ENCODE measurements at regions not wholly inside any gene's neighbourhood (a gene's known extent, or its start where the extent isn't known, plus 50 kb on each side); places are given as distances from the start of the nearest gene placed in this dataset.
"Not testable (repeated sequence)": the region's sequence is repeated elsewhere in the genome, so short reads cannot be mapped to it uniquely, and the experiment has no call there.

DNA sequence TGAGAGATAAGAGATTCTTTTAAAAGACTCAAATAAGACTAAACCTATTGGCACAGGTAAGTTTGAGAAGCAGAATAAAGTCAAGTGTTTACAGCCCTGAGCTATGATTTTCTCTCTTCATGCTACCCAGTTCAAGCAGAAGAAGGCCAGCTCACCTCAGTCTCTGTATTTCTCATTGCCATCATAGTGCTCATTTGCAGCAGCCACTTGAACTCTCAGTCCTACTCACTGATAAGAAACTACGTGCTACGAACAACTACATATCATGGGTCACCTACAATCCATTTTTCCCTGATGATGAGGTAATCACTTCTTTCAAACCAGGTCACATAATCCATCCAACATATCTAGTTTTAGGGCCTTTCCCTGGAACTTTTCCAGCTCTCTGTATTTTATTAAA lies 617.5 kb downstream of the JRKL start:
- Mint-ChIP-seq H3K27me3 (ENCODE audit: insufficient read depth) (no peaks in the 10 kb centered on the region), H3K36me3 (ENCODE audit: low read depth) (no peaks in the 10 kb centered on the region), H3K9me3 (peaks cover 19% of the 10 kb centered on the region)

DNA sequence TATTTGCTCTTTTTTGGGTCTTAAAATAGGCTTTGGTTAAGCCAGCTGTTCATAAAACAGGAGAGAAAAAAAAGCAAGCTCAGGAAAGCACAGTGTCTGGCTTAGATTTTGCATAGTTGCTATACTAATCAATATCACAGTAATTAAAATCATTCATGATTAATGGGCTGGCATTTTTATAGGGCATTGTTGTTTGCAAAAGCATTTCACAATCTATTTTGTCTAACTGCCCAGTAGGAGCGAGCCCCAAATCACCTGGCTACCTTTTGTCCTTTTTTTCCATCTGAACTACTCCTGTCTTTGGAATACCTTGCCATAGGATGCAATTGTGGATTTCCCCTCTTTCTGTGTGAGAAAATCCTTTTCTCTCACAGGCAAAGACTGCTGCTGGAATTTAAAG lies 619.8 kb downstream of the JRKL start:
- no peak overlapping the region for H3K4me3 Mint-ChIP-seq
- DNase-seq, result no peak
- H3K36me3 Mint-ChIP-seq (ENCODE audit: low read depth), result no peaks in the 10 kb centered on the region
- TF ChIP-seq, protein P1, sequence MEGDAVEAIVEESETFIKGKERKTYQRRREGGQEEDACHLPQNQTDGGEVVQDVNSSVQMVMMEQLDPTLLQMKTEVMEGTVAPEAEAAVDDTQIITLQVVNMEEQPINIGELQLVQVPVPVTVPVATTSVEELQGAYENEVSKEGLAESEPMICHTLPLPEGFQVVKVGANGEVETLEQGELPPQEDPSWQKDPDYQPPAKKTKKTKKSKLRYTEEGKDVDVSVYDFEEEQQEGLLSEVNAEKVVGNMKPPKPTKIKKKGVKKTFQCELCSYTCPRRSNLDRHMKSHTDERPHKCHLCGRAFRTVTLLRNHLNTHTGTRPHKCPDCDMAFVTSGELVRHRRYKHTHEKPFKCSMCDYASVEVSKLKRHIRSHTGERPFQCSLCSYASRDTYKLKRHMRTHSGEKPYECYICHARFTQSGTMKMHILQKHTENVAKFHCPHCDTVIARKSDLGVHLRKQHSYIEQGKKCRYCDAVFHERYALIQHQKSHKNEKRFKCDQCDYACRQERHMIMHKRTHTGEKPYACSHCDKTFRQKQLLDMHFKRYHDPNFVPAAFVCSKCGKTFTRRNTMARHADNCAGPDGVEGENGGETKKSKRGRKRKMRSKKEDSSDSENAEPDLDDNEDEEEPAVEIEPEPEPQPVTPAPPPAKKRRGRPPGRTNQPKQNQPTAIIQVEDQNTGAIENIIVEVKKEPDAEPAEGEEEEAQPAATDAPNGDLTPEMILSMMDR (IDR thresholded peaks at IDR 0.05), result no peak
- H3K4me1 Mint-ChIP-seq (ENCODE audit: low read depth), result no peaks in the 10 kb centered on the region
- H3K27ac Mint-ChIP-seq, result no peak overlapping the region
- no peaks in the 10 kb centered on the region for H3K27me3 Mint-ChIP-seq (ENCODE audit: insufficient read depth)
- peaks cover 17% of the 10 kb centered on the region; the same call in 1 of the 2 replicates for H3K9me3 Mint-ChIP-seq

More for the DNA sequence above, 617.5 kb downstream of the JRKL start:
- Mint-ChIP-seq H3K4me3 (no peak overlapping the region), H3K27ac (no peak overlapping the region), H3K4me1 (ENCODE audit: low read depth) (no peaks in the 10 kb centered on the region)
- DNase-seq, result no peak
- TF ChIP-seq, protein P1 (IDR thresholded peaks at IDR 0.05), result no peak

DNA sequence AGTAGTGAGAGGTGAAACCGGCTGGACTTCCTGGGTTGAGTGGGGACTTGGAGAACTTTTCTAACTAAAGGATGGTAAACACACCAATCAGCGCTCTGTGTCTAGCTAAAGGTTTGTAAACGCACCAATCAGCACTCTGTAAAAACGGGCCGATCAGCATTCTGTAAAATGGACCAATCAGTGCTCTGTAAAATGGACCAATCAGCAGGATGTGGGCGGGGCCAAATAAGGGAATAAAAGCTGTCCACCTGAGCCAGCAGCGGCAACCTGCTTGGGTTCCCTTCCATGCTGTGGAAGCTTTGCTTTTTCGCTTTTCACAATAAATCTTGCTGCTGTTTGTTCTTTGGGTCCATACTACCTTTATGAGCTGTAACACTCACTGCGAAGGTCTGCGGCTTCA lies 621.2 kb downstream of the JRKL start:
- not testable (repeated sequence) for H3K27ac Mint-ChIP-seq, H3K4me3 Mint-ChIP-seq

DNA sequence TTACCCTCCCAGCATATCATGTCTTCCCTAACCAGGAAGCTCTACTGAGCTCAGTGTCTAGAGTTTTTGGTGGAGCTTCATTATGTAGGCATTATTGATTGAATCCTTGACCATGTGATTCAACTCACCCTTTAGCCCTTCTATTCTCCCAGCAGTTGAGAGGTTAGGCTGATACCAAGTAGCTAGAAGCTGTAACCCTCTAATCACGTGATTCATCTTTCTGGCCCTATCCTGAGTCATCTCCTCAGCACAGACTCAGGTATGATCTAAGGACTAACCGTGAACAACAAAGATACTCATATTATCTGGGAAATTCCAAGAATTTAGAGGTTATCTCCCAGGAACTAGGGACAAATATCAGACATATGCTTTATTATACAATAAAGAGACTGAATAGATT lies 625.5 kb downstream of the JRKL start:
- TF ChIP-seq, protein P1 (IDR thresholded peaks at IDR 0.05), result no peak
- H3K9me3 Mint-ChIP-seq, result peaks cover 36% of the 10 kb centered on the region
- no peaks in the 10 kb centered on the region for H3K4me1 Mint-ChIP-seq (ENCODE audit: low read depth)

More for the DNA sequence above, 621.2 kb downstream of the JRKL start:
- not testable (repeated sequence) for H3K36me3 Mint-ChIP-seq (ENCODE audit: low read depth); DNase-seq; H3K27me3 Mint-ChIP-seq (ENCODE audit: insufficient read depth); H3K4me1 Mint-ChIP-seq (ENCODE audit: low read depth)
- H3K9me3 Mint-ChIP-seq, result peaks cover 28% of the 10 kb centered on the region

DNA sequence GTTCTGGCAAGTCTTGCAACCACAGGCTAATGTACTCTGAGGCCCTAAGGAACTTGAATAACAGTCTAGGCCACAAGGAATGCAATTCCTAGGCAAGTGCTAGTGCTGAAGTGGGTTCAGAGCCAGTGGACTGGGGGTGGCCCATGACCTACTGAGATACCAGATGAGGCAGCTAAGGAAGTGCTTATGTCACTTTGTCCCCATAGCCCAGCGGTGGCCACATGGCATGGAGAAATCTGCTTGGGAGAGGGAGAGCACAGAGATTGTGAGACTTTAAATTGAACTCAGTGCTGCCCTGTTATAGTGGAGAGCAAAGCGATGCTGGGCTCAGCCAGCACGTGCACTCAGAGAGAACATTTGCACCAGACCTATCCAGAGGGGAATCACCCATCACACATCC lies 629.5 kb downstream of the JRKL start:
- DNase-seq, result no peak
- no peaks in the 10 kb centered on the region for H3K27me3 Mint-ChIP-seq (ENCODE audit: insufficient read depth)
- no peaks in the 10 kb centered on the region for H3K36me3 Mint-ChIP-seq (ENCODE audit: low read depth)
- TF ChIP-seq, protein P1 (IDR thresholded peaks at IDR 0.05), result no peak
- no peaks in the 10 kb centered on the region for H3K4me1 Mint-ChIP-seq (ENCODE audit: low read depth)
- H3K4me3 Mint-ChIP-seq, result no peak overlapping the region
- no peak overlapping the region for H3K27ac Mint-ChIP-seq
- peaks cover 56% of the 10 kb centered on the region for H3K9me3 Mint-ChIP-seq

More for the DNA sequence above, 625.5 kb downstream of the JRKL start:
- no peak overlapping the region for H3K27ac Mint-ChIP-seq
- H3K4me3 Mint-ChIP-seq, result no peak overlapping the region
- no peaks in the 10 kb centered on the region for H3K36me3 Mint-ChIP-seq (ENCODE audit: low read depth)
- DNase-seq, result no peak
- no peaks in the 10 kb centered on the region for H3K27me3 Mint-ChIP-seq (ENCODE audit: insufficient read depth)

DNA sequence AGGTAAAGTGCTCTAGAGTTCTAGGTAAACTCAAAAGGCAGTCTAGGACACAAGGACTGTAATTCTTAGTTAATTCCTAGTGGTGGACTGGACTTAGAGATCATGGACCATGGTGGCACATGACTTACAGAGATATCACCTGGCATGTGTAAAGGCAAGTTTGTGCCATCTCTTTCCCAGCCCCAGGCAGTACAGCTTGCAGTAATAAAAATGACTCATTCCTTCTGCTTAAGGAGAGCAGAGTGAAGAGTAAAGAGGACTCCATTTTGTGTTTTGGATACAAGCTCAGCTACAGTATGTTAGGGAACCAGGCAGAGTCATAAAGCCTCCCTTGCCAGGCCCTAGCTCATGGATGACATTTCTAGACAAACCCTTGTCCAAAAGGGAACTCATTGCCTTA lies 629.9 kb downstream of the JRKL start:
- peaks cover 52% of the 10 kb centered on the region for H3K9me3 Mint-ChIP-seq
- no peak overlapping the region for H3K27ac Mint-ChIP-seq
- H3K36me3 Mint-ChIP-seq (ENCODE audit: low read depth), result no peaks in the 10 kb centered on the region
- TF ChIP-seq, protein P1 (IDR thresholded peaks at IDR 0.05), result no peak
- no peak overlapping the region for H3K4me3 Mint-ChIP-seq
- no peaks in the 10 kb centered on the region; the same call in 1 of the 2 replicates for H3K27me3 Mint-ChIP-seq (ENCODE audit: insufficient read depth)
- H3K4me1 Mint-ChIP-seq (ENCODE audit: low read depth), result no peaks in the 10 kb centered on the region
- DNase-seq, result no peak
